ENCODE measurements at regions not wholly inside any gene's neighbourhood (a gene's known extent, or its start where the extent isn't known, plus 50 kb on each side); places are given as distances from the start of the nearest gene placed in this dataset.

DNA sequence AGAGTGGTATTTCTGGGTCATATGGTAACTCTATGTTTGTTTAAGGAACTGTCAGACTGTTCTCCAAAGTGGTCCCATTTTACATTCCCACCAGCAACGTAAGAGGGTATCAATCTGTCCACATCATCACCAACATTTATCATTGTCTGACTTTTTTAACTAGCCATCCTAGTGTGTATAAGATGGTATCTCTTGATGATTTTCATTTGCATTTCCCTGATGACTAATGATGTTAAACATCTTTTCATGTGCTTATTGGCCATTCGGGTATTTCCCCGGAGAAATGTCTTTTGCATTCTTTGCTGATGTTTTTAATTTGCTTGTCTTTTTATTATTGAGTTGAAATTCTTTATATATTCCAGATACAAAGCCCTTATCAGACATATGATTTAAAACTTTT lies 370.1 kb upstream of the NR5A2 start:
- DNase-seq: no peak

GRCh38 chr1:199660071-199660470 lies 367.4 kb upstream of the NR5A2 start:
- no peak for DNase-seq

GRCh38 chr1:199665371-199665770 lies 362.1 kb upstream of the NR5A2 start:
- no peak for DNase-seq

DNA sequence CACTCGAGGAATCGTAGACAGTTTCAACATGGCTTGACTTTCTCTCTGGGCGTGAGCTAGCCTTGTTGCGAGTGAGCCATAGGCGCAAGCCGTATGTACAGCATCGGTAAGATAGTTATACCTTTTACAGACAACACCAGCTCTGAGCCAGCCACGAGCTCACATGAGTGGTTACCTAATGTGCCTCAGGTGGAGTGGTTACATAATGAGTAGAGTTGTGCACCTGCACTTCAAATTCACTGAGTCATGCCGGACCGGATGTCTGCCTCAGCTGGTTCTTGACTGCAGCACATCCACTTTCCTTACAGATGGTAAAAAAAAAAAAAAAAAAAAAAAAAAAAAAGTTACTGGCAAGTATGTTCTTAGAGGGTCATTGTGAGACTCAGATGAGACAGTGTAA lies 360.4 kb upstream of the NR5A2 start:
- DNase-seq: no peak

- DNase-seq: no peak
These were observed 357.6 kb upstream of the NR5A2 start for GRCh38 chr1:199669916-199670315.

GRCh38 chr1:199671684-199672083 lies 355.8 kb upstream of the NR5A2 start:
- DNase-seq: no peak

GRCh38 chr1:199675937-199676336 lies 351.6 kb upstream of the NR5A2 start:
- no peak for DNase-seq

- DNase-seq: no peak
These were observed 348.7 kb upstream of the NR5A2 start for GRCh38 chr1:199678771-199679170.

DNA sequence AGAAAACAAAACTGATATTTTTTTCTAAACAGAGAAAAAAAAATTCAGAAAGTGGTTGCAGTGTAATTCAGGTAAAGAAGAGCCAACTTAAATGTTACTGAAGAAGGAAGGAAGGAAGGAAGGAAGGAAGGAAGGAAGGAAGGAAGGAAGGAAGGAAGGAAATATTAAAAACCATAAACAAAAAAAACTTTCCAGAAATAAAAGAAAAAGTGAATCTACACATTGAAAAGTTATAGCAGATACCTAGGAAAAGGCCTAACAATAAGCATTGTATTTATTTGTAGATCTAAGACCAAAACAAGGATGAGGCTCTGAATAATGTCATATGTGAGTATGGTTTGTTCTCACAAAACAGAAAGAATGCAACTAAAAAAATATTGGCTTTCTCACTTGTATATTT lies 345.4 kb upstream of the NR5A2 start:
- no peak for DNase-seq

DNA sequence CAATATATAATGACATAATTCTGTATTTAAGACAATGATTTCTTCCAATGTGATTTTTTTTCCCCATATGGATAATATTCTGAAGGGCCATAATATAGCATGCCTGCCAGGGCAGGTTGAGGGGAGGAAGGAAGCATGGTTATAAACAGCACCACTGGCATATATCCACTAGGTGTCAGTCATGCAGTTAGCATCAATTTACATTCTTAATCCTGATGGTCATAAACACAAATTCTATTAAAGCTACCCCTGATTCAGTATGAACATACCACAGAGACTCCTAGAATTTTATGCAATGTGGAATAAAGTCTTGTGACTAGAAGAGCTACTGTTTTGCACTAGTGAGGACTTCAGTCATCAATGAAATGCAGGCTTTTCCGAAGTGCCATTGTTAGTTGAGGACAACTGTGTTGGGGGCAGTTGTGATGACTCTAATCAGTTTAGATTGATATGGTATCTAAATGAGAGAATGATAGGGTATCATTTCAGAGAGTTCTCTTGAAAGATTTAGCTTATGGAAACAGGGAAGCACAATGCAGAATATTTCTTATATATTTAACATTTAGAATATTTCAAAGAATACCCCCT lies 342.7 kb upstream of the NR5A2 start:
- peak; percentile 20 for DNase-seq

DNA sequence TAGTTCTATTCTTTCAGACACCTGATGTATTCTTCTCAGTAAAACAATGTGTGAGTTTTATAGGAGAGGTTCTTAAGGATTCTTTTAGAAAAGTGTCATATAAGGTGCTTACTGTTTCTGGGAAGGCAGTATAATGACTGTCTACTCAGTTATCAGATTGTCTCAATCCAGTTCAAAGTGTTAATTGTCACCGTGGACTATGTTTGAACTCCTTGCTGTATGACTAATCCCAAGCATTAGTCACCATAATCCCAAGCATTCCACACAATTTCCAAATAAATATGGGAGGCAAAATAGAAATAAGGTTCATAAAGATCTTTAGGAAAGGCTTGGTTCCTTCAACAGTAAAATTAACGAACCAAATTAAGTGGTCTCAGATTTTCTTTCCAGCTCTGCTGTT lies 342.1 kb upstream of the NR5A2 start:
- DNase-seq: no peak

GRCh38 chr1:199687321-199687720 lies 340.2 kb upstream of the NR5A2 start:
- DNase-seq: no peak

DNA sequence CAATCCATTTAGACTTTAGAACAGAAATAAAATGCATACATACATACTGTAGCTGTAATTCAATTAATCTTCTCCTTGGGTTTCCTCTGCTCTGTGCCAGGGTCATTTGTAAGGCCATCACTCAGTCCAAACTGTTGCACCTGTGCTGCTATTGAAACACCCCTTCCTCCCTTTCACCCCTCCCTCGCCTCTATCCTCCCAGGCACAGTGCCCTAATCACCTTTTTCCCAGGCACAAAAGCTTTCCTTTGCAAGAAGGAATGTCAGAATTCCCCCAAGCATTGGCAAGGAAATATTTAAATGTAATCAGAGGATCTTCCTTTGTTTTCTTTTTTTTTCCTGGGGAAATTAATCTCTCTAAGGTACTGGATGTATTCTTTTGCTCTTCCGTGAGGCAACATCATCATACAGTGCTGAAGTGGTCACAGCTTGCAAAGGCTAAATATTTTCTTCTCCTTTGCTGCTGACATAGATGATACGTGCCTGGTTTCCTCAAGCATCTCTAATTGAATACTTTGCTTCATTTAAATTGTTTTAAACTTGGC lies 339.3 kb upstream of the NR5A2 start:
- no peak for DNase-seq

- no peak for DNase-seq
These were observed 338.7 kb upstream of the NR5A2 start for GRCh38 chr1:199688774-199689173.

- no peak for DNase-seq
These were observed 337.0 kb upstream of the NR5A2 start for GRCh38 chr1:199690496-199690895.

DNA sequence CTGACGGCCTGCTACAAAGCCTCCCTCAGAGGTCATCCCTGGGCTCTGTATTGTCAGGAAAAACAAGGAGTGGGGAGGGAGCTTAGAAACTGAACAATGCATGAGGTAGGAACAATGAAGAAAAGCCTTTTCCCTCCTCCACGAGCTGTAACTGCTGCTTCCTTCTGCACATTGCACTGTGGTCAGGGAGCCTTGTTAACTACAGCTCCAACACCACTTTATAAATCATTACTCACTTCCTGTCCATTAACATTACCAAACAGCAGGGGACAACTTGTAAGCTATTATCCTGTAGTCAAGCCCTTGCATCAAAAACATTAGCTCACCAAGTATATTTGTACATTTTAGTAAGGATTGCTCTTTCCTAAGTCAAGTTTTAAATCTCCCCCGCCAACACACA lies 336.0 kb upstream of the NR5A2 start:
- no peak for DNase-seq

DNA sequence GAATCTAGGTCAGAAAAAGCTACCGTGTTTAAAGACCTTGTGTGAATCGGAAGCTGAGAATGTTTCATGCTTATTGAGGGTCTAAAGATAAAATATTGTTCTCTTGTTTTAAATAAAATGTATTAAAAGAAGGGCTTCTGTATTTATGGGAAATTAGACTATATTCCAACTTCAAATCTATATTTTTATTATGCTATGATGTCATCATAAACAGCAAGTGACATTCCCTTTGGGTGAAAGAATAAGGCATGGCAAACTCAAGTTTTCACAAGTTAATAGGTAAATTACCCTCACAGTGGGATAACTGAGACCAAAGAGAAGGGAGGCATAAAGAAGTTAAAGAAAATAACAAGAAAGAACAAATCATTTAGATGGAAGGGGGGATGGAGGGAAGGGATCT lies 333.8 kb upstream of the NR5A2 start:
- DNase-seq: no peak

DNA sequence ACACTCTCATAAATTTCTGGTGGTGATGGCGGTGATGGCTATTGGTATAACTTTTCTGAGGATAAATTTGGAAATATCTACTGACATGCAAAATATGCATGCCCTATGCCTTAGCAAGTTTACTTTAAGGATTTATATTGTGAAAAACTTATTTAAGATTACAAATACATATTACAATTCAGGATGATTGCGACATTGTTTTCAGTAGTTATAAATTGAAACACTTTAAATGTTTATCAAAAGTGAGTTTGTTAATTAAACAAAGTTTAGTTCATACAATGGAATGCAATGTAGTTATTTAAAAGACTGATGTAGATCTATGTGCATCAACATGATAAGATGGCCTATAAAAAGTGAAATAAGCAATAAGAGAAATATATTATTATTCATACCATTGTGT lies 331.3 kb upstream of the NR5A2 start:
- no peak for DNase-seq

- no peak for DNase-seq
These were observed 329.3 kb upstream of the NR5A2 start for GRCh38 chr1:199698222-199698621.

DNA sequence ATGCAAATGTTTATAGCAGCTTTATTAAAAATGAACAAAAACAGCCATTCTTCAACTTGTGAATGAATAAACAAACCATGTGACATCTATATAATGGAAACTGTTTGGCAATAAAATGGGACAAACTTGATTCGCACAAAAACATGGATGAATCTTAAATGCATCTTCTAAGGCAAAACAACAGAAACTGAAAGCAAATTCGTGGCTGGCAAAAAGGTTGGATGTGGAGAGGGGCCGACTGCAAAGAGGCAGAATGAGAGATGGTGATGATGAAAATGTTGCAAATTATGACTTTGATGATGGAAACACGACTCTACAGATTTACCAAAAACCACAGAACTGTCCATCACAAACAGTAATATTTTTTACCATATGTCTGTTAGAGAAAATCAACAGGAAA lies 327.0 kb upstream of the NR5A2 start:
- no peak for DNase-seq

DNA sequence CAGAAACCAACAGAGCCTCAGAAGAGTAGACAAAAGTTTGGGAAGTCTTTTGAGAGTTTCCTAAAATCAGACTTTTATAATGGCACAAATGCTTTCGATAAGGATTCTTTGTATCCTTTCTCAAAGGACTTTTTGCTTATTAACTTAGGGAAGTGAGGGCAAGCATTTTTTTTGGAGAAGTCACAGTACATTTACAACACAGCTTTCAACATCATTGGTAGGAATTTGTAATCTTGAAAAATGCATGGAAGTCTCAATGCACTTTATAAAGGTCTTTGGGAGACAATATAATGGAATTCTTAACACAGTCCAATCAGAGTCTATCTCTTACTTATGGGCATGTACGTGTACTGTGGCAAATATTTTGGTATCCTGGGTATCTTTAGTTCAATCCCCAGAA lies 325.8 kb upstream of the NR5A2 start:
- DNase-seq: no peak

- DNase-seq: no peak
These were observed 323.3 kb upstream of the NR5A2 start for GRCh38 chr1:199704231-199704630.

DNA sequence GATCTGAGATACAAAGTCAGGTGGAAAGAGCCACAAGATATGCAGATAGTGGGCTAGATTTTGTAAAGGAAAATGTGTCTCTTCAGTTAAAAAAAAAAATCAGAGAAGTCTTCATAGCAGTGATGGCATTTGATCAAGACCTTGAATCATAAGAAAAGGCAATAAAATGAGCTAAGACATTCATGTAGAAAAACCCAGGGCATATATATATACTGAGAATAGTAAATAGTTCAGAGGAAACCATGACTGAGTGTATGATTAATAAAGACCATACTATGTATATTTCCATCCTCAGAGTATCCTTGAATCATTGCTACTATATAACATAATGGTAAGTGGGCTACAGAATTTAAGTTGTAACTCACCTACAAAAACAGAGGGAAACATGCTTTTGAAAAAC lies 321.7 kb upstream of the NR5A2 start:
- no peak for DNase-seq

GRCh38 chr1:199706826-199707606 lies 320.5 kb upstream of the NR5A2 start:
- no peak for DNase-seq
